ENCODE measurements at regions not wholly inside any gene's neighbourhood (a gene's known extent, or its start where the extent isn't known, plus 50 kb on each side); places are given as distances from the start of the nearest gene placed in this dataset.
"Not testable (repeated sequence)": the region's sequence is repeated elsewhere in the genome, so short reads cannot be mapped to it uniquely, and the experiment has no call there.

GRCh38 chr4:151459375-151459774, 50.4 kb downstream of the FHIP1A start:
- DNase-seq (ENCODE audit: low spot score) = no peak

GRCh38 chr4:151460434-151460833, 51.5 kb downstream of the FHIP1A start:
- no peak for DNase-seq (ENCODE audit: low spot score)

- DNase-seq (ENCODE audit: low spot score) = no peak
These were observed 53.6 kb downstream of the FHIP1A start for GRCh38 chr4:151462554-151462953.

GRCh38 chr4:151468715-151469696, 60.0 kb downstream of the FHIP1A start:
- DNase-seq (ENCODE audit: low spot score) = no peak

- DNase-seq (ENCODE audit: low spot score) = no peak
These were observed 61.0 kb downstream of the FHIP1A start for GRCh38 chr4:151469970-151470369.

- no peak for DNase-seq (ENCODE audit: low spot score)
These were observed 62.8 kb downstream of the FHIP1A start for GRCh38 chr4:151471728-151472127.

- no peak for DNase-seq (ENCODE audit: low spot score)
These were observed 63.3 kb downstream of the FHIP1A start for GRCh38 chr4:151472297-151472696.

- DNase-seq (ENCODE audit: low spot score) = no peak
These were observed 63.7 kb downstream of the FHIP1A start for GRCh38 chr4:151472711-151473110.

GRCh38 chr4:151473521-151474097, 64.6 kb downstream of the FHIP1A start:
- DNase-seq (ENCODE audit: low spot score) = no peak

- DNase-seq (ENCODE audit: low spot score) = no peak
These were observed 66.2 kb downstream of the FHIP1A start for GRCh38 chr4:151475035-151475714.

- no peak for DNase-seq (ENCODE audit: low spot score)
These were observed 72.8 kb downstream of the FHIP1A start for GRCh38 chr4:151481813-151482212.

GRCh38 chr4:151484396-151485102, 75.6 kb downstream of the FHIP1A start:
- peak; percentile 87 for DNase-seq (ENCODE audit: low spot score)

GRCh38 chr4:151485541-151486131, 76.7 kb downstream of the FHIP1A start:
- DNase-seq (ENCODE audit: low spot score) = no peak

- peak; percentile 32 for DNase-seq (ENCODE audit: low spot score)
These were observed 77.2 kb downstream of the FHIP1A start for GRCh38 chr4:151486168-151486567.

- DNase-seq (ENCODE audit: low spot score) = no peak
These were observed 80.0 kb downstream of the FHIP1A start for GRCh38 chr4:151488968-151489367.

GRCh38 chr4:151489462-151490203, 80.7 kb downstream of the FHIP1A start:
- no peak for DNase-seq (ENCODE audit: low spot score)

GRCh38 chr4:151495612-151496011, 86.6 kb downstream of the FHIP1A start:
- DNase-seq (ENCODE audit: low spot score) = not testable (repeated sequence)

- not testable (repeated sequence) for DNase-seq (ENCODE audit: low spot score)
These were observed 102.6 kb downstream of the FHIP1A start for GRCh38 chr4:151511548-151511947.

GRCh38 chr4:151517896-151518295, 108.9 kb downstream of the FHIP1A start:
- DNase-seq (ENCODE audit: low spot score) = no peak

- DNase-seq (ENCODE audit: low spot score) = no peak
These were observed 109.4 kb downstream of the FHIP1A start for GRCh38 chr4:151518359-151518758.

Measured in AG20443 (cell line).